ENCODE measurements at regions not wholly inside any gene's neighbourhood (a gene's known extent, or its start where the extent isn't known, plus 50 kb on each side); places are given as distances from the start of the nearest gene placed in this dataset.

DNA sequence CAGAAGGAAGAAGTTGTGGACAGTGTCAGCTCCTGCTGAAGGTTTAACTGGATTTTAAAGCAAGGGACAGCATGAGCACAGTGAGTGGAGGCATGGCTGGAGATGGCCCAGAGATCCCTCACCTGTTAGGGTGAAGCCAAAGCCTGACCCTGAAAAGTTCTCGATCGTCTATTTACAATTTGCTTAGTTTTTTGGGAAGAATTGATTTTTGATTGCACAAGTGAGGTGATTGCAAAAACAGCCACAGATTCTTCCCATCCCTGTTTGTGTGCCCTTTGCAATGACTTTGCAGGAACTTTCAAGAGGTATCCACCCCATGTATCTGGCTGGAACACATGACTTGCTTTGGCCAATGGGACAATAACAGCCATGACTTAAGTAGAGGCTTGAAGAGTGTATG lies 170.1 kb downstream of the TFAP2C start:
- H3K27ac ChIP-seq, result no peak overlapping the region
- no peak for TF ChIP-seq POLR2A (IDR thresholded peaks at IDR 0.05)
- TF ChIP-seq, protein P1, sequence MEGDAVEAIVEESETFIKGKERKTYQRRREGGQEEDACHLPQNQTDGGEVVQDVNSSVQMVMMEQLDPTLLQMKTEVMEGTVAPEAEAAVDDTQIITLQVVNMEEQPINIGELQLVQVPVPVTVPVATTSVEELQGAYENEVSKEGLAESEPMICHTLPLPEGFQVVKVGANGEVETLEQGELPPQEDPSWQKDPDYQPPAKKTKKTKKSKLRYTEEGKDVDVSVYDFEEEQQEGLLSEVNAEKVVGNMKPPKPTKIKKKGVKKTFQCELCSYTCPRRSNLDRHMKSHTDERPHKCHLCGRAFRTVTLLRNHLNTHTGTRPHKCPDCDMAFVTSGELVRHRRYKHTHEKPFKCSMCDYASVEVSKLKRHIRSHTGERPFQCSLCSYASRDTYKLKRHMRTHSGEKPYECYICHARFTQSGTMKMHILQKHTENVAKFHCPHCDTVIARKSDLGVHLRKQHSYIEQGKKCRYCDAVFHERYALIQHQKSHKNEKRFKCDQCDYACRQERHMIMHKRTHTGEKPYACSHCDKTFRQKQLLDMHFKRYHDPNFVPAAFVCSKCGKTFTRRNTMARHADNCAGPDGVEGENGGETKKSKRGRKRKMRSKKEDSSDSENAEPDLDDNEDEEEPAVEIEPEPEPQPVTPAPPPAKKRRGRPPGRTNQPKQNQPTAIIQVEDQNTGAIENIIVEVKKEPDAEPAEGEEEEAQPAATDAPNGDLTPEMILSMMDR (IDR thresholded peaks at IDR 0.05), result no peak
- ATAC-seq (no peak), DNase-seq (no peak)
- H3K4me3 ChIP-seq, result no peak overlapping the region
- no peaks in the 10 kb centered on the region for H3K36me3 ChIP-seq (replicated peaks in 1 of 2; ENCODE audit: insufficient read depth in 1 of 2, low read depth in 2 of 2)
- H3K4me1 ChIP-seq, result no peaks in the 10 kb centered on the region
- intact Hi-C loops (cut with DNase I), result no loop called here
- peaks cover 0 to 13% (median 0%) of the 10 kb centered on the region in 3 donors for H3K9me3 ChIP-seq
- WGBS, 2 donors, result 54 to 73% methylated on average over 2 of the region's 2 CpGs
- peaks cover 0 to 4% of the 10 kb centered on the region in 2 donors for H3K27me3 ChIP-seq

DNA sequence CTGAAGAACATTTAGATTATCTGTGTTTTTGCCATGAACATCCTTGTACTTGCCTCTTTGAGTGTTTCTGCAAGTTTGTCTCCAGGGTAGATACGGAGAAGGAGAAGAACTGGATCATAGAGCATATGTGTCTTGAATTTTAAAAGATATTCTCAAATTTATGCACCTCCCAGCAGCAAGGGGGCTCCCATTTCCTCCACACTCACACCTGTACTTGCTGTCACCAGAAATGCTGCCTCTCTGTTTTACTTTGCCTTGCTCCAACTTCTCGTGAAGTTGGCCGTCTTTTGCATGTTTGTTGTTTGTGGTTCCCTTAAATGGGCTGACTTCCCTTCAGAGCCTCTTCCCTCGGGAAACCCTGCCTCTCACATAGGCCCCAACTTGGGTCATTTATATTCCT lies 171.0 kb downstream of the TFAP2C start:
- Histone ChIP-seq H3K9me3 (peaks cover 0 to 13% (median 0%) of the 10 kb centered on the region in 3 donors), H3K27me3 (peaks cover 0 to 4% of the 10 kb centered on the region in 2 donors), H3K4me1 (no peaks in the 10 kb centered on the region), H3K4me3 (no peak overlapping the region), H3K36me3 (replicated peaks in 1 of 2; ENCODE audit: insufficient read depth in 1 of 2, low read depth in 2 of 2) (no peaks in the 10 kb centered on the region), H3K27ac (no peak overlapping the region)
- ATAC-seq (no peak), DNase-seq (no peak)
- TF ChIP-seq POLR2A (IDR thresholded peaks at IDR 0.05), result no peak
- TF ChIP-seq, protein P1 (IDR thresholded peaks at IDR 0.05), result peak in 1 of 7 experiments; percentile 6
- WGBS, 2 donors, result 48 to 54% methylated on average over 4 of the region's 4 CpGs
- intact Hi-C loops (cut with DNase I), result no loop called here

DNA sequence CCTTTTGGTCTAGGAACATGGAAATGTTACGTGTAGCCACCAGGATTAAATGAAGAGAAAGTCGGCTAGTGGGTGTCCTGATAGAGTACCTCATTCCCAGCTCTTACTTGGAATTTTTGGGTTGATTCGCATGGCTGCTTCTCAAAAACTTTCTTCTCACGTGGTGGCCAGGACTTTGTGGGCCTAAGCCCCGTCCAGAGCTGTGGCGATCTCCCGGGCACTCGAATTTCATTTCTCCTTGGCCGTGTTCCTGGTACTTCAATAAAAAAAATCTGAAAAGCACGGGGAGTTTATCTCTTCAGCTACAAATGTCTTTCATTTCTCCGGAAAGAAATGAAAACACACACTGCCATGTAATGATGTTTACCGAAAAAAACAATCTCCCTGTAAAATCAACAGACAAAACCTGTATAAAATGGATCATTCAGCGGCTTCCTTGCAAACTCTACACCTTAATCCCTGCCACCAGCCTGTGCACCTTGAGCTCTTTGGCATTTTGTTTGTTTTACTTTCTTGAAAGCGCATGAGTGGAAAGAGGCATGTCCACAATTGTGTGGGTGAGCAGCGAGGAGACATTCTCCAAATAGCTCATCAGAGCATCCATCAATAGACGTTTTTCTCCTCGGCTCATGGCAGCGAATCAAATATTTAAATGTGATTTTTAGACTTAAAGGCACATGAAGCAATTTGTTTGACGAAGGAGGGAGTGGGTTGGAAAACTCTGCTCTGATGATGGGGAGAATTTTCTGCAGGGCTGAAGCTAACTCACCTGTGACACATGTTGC lies 173.1 kb downstream of the TFAP2C start:
- no peaks in the 10 kb centered on the region for H3K4me1 ChIP-seq
- H3K36me3 ChIP-seq (replicated peaks in 1 of 2; ENCODE audit: insufficient read depth in 1 of 2, low read depth in 2 of 2), result no peaks in the 10 kb centered on the region
- peaks cover 0 to 7% of the 10 kb centered on the region in 2 donors for H3K27me3 ChIP-seq
- no peak overlapping the region for H3K4me3 ChIP-seq
- 24 to 33% methylated on average over 19 of the region's 19 CpGs for WGBS, 2 donors
- DNase-seq (no peak), ATAC-seq (no peak)
- peaks cover 0 to 13% (median 0%) of the 10 kb centered on the region in 3 donors for H3K9me3 ChIP-seq
- H3K27ac ChIP-seq, result no peak overlapping the region
- intact Hi-C loops (cut with DNase I), result no loop called here
- TF ChIP-seq POLR2A (IDR thresholded peaks at IDR 0.05), result no peak
- TF ChIP-seq, protein P1 (IDR thresholded peaks at IDR 0.05), result no peak

DNA sequence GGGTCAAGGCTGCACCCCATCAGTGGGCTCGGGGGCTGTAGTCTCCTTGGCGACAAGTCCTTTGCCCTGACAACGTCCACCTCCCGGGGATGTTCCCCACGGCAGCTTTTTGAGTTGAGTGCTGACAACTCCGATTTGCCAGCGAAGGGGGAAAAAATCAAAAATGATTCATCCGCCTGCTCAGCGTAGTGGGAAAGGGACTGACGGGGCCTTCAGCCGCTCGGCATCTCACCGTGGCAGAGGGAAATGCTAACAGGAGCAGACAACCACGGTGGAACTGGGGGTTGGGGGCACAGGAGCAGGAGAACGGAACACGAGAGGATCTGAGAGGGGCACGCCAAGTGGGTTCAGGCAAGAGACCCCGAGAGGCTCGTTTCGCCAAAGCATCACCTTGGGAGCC lies 173.7 kb downstream of the TFAP2C start:
- peaks cover 0 to 7% of the 10 kb centered on the region in 2 donors for H3K27me3 ChIP-seq
- no peak overlapping the region for H3K27ac ChIP-seq
- TF ChIP-seq, protein P1 (IDR thresholded peaks at IDR 0.05), result no peak
- no peak for TF ChIP-seq POLR2A (IDR thresholded peaks at IDR 0.05)
- 60 to 68% methylated on average over 20 of the region's 20 CpGs for WGBS, 2 donors
- DNase-seq, result no peak
- H3K4me1 ChIP-seq, result no peaks in the 10 kb centered on the region
- H3K36me3 ChIP-seq (replicated peaks in 1 of 2; ENCODE audit: insufficient read depth in 1 of 2, low read depth in 2 of 2), result no peaks in the 10 kb centered on the region
- no peak for ATAC-seq
- intact Hi-C loops (cut with DNase I), result no loop called here
- H3K4me3 ChIP-seq, result no peak overlapping the region
- H3K9me3 ChIP-seq, result peaks cover 0 to 13% (median 0%) of the 10 kb centered on the region in 3 donors

DNA sequence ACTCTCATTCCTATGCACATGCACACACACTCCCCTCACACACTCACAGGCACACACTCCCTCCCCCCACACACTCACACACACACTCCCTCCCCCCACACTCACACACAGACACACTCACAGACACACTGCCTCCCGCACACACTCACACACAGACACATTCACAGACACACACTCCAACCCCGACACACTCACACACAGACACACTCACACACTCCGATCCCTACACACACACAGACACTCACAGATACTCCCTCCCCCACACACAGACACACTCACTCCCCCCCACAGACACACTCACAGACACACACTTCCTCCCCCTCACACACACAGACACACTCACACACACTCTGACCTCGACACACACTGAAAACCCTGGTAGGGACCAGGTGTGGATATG lies 176.2 kb downstream of the TFAP2C start:
- Histone ChIP-seq H3K4me1 (no peaks in the 10 kb centered on the region), H3K27me3 (peaks cover 0 to 7% of the 10 kb centered on the region in 2 donors), H3K27ac (no peak overlapping the region), H3K4me3 (no peak overlapping the region), H3K36me3 (replicated peaks in 1 of 2; ENCODE audit: insufficient read depth in 1 of 2, low read depth in 2 of 2) (no peaks in the 10 kb centered on the region), H3K9me3 (no peaks in the 10 kb centered on the region)
- DNase-seq, result no peak
- WGBS, 2 donors, result 62 to 69% methylated on average over 4 of the region's 4 CpGs
- ATAC-seq, result no peak
- TF ChIP-seq, protein P1 (IDR thresholded peaks at IDR 0.05), result no peak
- no peak for TF ChIP-seq POLR2A (IDR thresholded peaks at IDR 0.05)
- intact Hi-C loops (cut with DNase I), result no loop called here
